ENCODE measurements at regions not wholly inside any gene's neighbourhood (a gene's known extent, or its start where the extent isn't known, plus 50 kb on each side); places are given as distances from the start of the nearest gene placed in this dataset.

- no peak for DNase-seq (ENCODE audit: low spot score in 2 of 2)
- H3K4me3 ChIP-seq (ENCODE audit: low read depth, poor library complexity, severe bottlenecking), result no peak overlapping the region
- TF ChIP-seq POLR2A (IDR thresholded peaks at IDR 0.05) (no peak), CTCF (IDR thresholded peaks at IDR 0.05) (no peak)
- 45 to 75% methylated on average over 3 of the region's 3 CpGs for WGBS, 2 donors
- intact Hi-C loops (cut with DNase I; ENCODE audit: low total_unique reads), result no loop called here
Measured at GRCh38 chr1:229191066-229191674, 79.7 kb upstream of the RAB4A start.

DNA sequence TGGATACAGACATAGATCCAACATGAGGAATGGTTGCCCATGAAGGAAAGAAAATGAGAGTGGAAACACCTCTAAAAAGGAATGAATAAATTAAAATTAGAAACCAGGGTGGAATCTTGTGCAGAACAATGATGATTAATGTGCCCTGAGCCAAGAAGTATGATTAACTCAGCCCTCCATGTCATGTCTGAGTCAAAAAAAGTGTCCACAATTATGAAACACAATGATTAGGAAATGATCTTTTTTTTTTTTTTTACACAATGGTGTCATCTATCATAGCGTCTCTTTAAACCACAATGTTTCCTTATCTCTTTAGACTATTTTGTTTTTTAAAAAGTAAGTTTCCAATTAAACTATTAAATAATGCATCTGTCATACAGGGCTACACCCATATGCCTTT, 78.9 kb upstream of the RAB4A start:
- TF ChIP-seq POLR2A (IDR thresholded peaks at IDR 0.05) (no peak), CTCF (IDR thresholded peaks at IDR 0.05) (no peak)
- WGBS, 2 donors, result 9 to 21% methylated on average over 1 of the region's 1 CpG
- no peak overlapping the region for H3K4me3 ChIP-seq (ENCODE audit: low read depth, poor library complexity, severe bottlenecking)
- intact Hi-C loops (cut with DNase I; ENCODE audit: low total_unique reads), result no loop called here
- no peak for DNase-seq (ENCODE audit: low spot score in 2 of 2)

GRCh38 chr1:229192853-229193252, 78.1 kb upstream of the RAB4A start:
- DNase-seq (ENCODE audit: low spot score in 2 of 2), result peak in 1 of 2 donors; percentile 1
- H3K4me3 ChIP-seq (ENCODE audit: low read depth, poor library complexity, severe bottlenecking), result no peak overlapping the region
- TF ChIP-seq CTCF (IDR thresholded peaks at IDR 0.05) (no peak), POLR2A (IDR thresholded peaks at IDR 0.05) (no peak)
- intact Hi-C loops (cut with DNase I; ENCODE audit: low total_unique reads), result no loop called here
- 78 to 82% methylated on average over 4 of the region's 4 CpGs for WGBS, 2 donors

DNA sequence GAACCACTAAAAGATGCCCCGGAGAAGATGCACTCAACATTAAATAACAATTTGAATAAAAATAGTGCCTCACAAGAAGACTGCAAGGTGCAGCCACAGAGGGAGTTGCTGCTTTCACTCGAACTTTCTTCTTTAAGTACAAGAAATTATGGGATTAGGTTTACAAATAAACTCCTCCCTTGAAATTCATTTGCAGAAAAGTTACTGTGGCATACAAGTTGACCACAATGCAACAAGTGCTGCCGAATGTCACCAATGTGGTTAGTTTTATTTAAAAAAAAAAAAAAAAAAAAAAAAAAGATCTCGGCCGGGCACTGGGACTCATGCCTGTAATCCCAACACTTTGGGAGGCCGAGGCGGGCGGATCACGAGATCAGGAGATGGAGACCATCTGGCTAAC, 76.8 kb upstream of the RAB4A start:
- TF ChIP-seq CTCF (IDR thresholded peaks at IDR 0.05), result no peak
- TF ChIP-seq POLR2A (IDR thresholded peaks at IDR 0.05), result no peak
- 94 to 96% methylated on average over 9 of the region's 9 CpGs for WGBS, 2 donors

GRCh38 chr1:229195246-229195645, 75.7 kb upstream of the RAB4A start:
- WGBS, 2 donors, result 78 to 92% methylated on average over 1 of the region's 1 CpG
- DNase-seq (ENCODE audit: low spot score in 2 of 2), result no peak
- TF ChIP-seq CTCF (IDR thresholded peaks at IDR 0.05) (no peak), POLR2A (IDR thresholded peaks at IDR 0.05) (no peak)
- H3K4me3 ChIP-seq (ENCODE audit: low read depth, poor library complexity, severe bottlenecking), result no peak overlapping the region
- intact Hi-C loops (cut with DNase I; ENCODE audit: low total_unique reads), result no loop called here

More for the DNA sequence above, 76.8 kb upstream of the RAB4A start:
- no peak overlapping the region for H3K4me3 ChIP-seq (ENCODE audit: low read depth, poor library complexity, severe bottlenecking)
- intact Hi-C loops (cut with DNase I; ENCODE audit: low total_unique reads), result no loop called here
- no peak for DNase-seq (ENCODE audit: low spot score in 2 of 2)
